ENCODE measurements at regions not wholly inside any gene's neighbourhood (a gene's known extent, or its start where the extent isn't known, plus 50 kb on each side); places are given as distances from the start of the nearest gene placed in this dataset.

DNA sequence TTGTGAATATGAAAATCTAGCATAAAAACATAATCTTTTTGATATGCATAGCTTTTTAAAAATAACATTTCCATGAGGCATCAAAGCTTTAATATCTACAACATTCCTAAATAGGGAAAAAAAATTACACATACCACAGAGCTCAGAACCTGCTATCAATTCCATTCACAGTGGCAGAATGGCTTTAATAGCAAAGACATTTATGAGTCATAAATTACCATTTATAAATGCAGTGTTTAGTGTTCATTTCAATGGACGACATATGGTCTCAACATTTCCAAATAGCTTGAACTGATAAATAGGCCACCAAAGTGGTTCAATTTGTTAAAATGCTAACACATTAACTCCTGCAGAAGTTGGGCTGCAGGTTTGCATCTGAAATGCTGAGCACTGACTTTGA lies 600.6 kb upstream of the SETBP1 start:
- DNase-seq: no peak

DNA sequence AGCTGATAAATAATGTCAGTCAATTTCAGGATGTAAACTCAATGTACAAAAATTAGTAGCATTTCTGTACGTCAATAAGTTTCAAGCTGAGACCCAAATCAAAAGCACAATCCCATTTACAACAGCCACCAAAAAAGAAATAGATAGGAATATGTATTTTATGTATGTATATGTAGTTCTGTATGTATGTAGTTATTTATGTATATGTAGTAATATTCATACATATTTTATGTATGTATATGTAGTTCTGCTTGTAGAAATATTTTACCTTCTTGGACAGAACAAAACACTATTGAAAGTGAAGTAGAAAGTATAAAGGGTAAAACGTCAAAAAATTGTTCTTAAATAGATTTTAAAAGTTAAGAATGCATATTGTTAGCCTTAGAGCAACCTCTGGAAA lies 591.0 kb upstream of the SETBP1 start:
- no peak for DNase-seq

DNA sequence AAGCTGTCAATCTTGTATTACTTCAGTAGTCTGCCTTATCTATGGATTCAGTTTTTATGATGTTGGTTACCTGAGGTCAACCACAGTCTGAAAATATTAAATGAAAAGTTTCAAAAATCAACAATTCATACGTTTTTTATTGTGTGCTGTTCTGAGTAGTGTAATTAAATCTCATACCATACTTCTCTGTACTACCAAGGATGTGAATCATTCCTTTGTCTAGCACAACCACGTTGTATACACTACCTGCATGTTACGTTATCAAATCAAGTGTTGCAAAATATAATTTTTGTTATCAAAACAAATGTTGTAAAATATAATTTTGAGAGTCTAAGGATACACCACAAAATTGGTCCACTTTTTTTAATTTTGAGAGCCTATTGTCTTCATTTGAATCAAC lies 590.2 kb upstream of the SETBP1 start:
- DNase-seq: no peak

- no peak for DNase-seq
These were observed 587.4 kb upstream of the SETBP1 start for GRCh38 chr18:44093253-44093652.

DNA sequence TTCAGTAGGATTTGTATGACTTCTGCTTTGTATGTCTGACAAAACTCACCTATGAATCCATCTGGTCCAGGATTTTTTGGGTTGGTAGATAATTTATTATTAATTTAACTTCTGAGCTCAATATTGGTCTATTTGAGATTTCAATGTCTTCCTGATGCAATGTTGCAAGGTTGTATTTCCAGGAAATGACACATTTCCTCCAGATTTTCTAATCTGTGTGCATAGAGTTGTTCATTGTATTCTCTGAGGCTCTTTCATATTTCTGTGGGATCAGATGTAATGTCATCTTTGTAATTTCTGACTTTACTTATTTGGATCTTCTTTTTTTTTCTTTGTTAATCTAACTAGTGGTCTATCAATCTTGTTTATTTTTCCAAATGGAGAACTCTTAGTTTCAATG lies 584.7 kb upstream of the SETBP1 start:
- no peak for DNase-seq

- peak; percentile 26 for DNase-seq
These were observed 582.1 kb upstream of the SETBP1 start for GRCh38 chr18:44098551-44099098.

GRCh38 chr18:44107187-44107586 lies 573.5 kb upstream of the SETBP1 start:
- no peak for DNase-seq

GRCh38 chr18:44111337-44111736 lies 569.4 kb upstream of the SETBP1 start:
- DNase-seq: no peak

DNA sequence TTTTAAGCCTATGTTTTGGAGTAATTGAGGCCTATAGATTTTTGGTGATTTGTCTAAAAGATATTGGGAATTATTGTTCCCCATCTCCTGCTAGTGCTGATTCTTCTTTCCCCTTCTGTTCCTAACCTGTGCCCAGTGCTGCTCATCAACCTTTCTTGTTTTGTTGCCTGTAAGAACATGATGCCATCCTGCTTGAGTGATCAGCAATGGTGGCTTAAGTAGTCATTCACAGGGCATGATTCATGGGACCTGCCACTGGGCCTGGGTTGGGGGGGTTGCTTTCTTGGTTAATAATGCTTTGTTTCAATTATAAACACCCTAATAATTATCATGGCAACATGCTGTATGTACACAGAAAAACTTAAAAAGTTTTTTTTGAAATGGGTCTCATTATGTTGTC lies 562.9 kb upstream of the SETBP1 start:
- no peak for DNase-seq

DNA sequence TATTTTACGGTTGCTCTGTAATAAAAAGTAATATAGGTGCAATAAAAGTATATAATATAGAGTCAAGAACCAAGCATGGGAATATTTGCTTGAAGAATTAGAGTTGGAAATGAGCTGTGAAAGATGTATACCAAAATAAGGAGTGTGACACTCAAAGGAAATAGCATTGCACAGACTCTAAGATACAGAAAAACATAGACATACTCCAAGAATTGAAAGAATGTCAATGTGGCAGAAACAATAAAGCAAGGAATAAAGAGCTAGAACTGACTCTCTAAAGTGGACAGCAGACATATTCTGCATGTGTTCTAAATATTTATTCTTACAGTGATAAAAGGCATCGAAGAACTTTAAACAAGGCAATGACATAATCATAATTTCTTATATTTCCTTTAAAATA lies 561.1 kb upstream of the SETBP1 start:
- DNase-seq: no peak

GRCh38 chr18:44123743-44124142 lies 556.9 kb upstream of the SETBP1 start:
- DNase-seq: no peak

- DNase-seq: no peak
These were observed 555.2 kb upstream of the SETBP1 start for GRCh38 chr18:44125446-44125845.

DNA sequence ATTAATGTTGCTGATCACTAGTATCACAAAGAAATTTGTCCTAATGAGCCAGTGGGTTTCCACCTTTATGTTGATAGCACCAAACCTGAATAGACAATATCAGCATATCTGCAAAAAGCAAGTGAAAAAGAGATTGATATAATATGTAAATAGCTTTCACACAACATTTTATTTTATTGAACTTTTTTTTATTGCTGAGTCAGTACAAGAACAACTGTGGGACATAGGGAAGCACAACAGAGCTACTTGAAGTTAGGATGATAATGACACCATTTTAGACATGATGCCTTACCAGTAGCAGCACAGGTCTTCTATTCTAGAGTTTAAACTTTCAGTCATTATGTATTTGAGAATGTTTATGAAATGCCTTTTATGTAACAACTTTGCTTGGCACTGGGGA lies 554.1 kb upstream of the SETBP1 start:
- no peak for DNase-seq

- no peak for DNase-seq
These were observed 552.3 kb upstream of the SETBP1 start for GRCh38 chr18:44128365-44128764.

DNA sequence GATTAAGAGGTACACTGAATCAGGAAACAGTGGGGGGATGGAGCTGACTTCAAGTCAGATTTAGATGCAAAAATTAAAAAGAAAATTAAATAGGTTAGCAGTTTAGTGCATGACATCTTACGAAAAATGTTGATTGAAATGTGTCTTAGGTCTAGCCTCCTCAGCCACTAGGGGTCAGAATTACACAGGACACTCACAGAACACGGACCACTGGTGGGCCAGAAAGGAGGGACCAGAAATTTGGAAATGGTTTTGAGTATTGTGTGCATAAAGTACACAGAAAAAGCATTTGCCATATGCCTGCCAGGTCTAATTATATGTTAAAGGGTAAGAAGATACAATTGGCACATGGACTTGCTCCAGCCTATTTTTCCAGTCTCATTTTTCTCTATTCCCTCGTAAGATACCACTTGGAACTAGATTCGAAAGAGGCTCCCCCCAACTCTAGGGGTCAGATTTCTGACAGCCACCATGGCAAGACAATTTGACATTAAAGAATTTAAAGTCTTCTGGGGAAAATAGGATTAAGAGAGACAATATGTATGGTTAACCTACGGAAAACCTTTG lies 550.2 kb upstream of the SETBP1 start:
- DNase-seq: peak; percentile 32

GRCh38 chr18:44133483-44133882 lies 547.2 kb upstream of the SETBP1 start:
- no peak for DNase-seq

GRCh38 chr18:44134447-44134846 lies 546.2 kb upstream of the SETBP1 start:
- no peak for DNase-seq

DNA sequence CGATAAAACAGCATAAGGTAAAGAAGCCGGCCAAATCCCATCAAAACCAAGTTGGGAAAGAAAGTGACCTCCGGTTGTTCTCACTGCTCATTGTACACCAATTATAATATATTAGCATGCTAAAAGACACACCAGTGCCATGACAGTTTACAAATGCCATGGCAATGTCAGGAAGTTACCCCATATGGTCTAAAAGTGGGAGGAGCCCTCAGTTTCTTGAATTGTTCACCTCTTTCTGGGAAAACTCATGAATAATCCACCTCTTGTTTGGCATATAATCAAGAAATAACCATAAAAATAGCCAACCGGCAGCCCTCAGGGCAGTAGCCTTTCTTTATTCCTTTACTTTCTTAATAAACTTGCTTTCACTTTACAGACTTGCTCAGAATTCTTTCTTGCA lies 544.9 kb upstream of the SETBP1 start:
- DNase-seq: no peak

DNA sequence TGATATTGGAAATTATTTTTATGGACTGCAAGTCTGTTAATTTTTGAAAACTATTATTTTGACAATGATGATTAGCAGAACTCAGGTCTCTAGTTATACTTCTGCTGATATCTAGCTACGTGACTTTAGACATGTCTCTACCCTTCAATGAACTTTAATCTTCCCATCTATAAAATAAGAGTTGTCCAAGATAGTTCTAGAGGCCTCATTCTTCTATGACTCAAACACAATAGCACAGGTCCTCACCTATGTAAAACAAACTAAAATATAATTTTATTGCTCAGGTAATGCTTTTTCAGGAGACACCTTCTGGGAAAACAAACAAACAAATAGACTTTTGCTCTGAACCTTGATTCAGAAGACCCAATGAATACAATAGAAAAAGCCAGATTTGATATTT lies 544.4 kb upstream of the SETBP1 start:
- DNase-seq: no peak

GRCh38 chr18:44143072-44143471 lies 537.6 kb upstream of the SETBP1 start:
- no peak for DNase-seq

DNA sequence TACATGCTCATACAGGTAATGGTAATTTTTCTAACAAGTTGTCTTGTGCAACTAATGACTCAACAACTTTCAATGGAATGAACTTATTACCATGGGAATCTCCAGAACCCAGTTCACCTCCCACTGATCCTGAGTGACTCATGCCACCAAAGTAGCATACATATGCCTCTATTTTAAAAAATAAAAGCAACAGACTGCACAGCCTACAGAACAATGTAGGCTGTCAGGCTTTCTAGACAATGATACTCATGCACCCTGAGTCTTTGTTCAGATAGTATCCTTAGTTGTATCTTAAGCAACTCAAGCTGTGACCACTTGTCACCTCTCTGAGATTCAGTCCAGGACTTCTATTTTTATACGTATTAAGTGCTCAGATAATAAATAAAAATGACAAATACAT lies 531.0 kb upstream of the SETBP1 start:
- DNase-seq: no peak

DNA sequence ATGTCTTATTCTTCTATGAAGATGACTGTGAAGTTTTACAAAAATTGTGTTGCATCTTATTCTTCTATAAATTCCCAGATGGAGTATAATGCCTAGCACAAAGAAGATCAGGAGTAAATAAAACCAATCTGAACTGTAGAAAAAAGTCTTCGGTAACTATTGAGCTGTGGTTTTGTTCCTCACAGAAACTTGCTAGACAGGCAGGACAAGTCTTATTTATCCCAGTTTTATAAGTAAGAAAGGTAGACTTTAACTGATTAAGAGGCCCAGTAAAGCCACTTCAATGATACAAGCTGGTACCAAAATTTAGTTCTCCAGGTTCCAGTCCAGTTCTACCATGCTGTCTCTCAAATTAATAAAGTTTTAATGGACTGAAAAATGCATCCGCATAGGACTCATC lies 526.7 kb upstream of the SETBP1 start:
- no peak for DNase-seq

GRCh38 chr18:44156126-44156525 lies 524.6 kb upstream of the SETBP1 start:
- DNase-seq: no peak

- no peak for DNase-seq
These were observed 523.8 kb upstream of the SETBP1 start for GRCh38 chr18:44156776-44157335.

- no peak for DNase-seq
These were observed 510.3 kb upstream of the SETBP1 start for GRCh38 chr18:44170208-44170880.

Measured in NCI-H146 (cell line).